ENCODE measurements at regions not wholly inside any gene's neighbourhood (a gene's known extent, or its start where the extent isn't known, plus 50 kb on each side); places are given as distances from the start of the nearest gene placed in this dataset.

- no peak for TF ChIP-seq CTCF (IDR thresholded peaks at IDR 0.05; ENCODE audit: borderline replicate concordance, extremely low read depth, low read length, poor library complexity, severe bottlenecking)
- TF ChIP-seq EZH2 (IDR thresholded peaks at IDR 0.05; ENCODE audit: borderline replicate concordance, low read depth, low read length, severe bottlenecking), result no peak
Observed at GRCh38 chr7:152577339-152577738, 98.6 kb downstream of the XRCC2 start.
